Esophagus muscularis mucosa (tissue), 4 donors: ENCODE measurements at regions not wholly inside any gene's neighbourhood (a gene's known extent, or its start where the extent isn't known, plus 50 kb on each side); places are given as distances from the start of the nearest gene placed in this dataset.

Experiments
- DNase-seq: peaks from one replicate; pipeline ENCODE4 v3.0.0-alpha.2; 2017; ENCODE audit errors: extremely low spot score
- H3K27ac ChIP-seq, 4 donors: fragments of 200-600 bp; sonication (generic); replicated peaks in 1 of 4; 1 replicate in 3 of 4; 2 replicates in 1 of 4; pipeline ENCODE4 v1.5.1; 2016 to 2019; ENCODE audit warnings: mild to moderate bottlenecking in 1 of 4
- H3K27me3 ChIP-seq, 4 donors: fragments of 200-600 bp; sonication (generic); one replicate each; pipeline versions ENCODE4 v1.5.1 to v1.6.0; 2016 to 2019
- H3K36me3 ChIP-seq, 4 donors: fragments of 200-600 bp; sonication (generic); one replicate each; pipeline ENCODE4 v1.5.1; 2016 to 2019
- H3K4me1 ChIP-seq, 4 donors: fragments of 200-600 bp; sonication (generic); one replicate each; pipeline ENCODE4 v1.5.1; 2016 to 2019
- H3K4me3 ChIP-seq, 4 donors: fragments of 200-600 bp; sonication (generic); 1 replicate in 2 of 4; 2 replicates in 2 of 4; pipeline ENCODE4 v1.5.1; 2016 to 2019; ENCODE audit warnings: mild to moderate bottlenecking in 4 of 4, moderate library complexity in 1 of 4
- H3K9me3 ChIP-seq, 4 donors: fragments of 200-600 bp; sonication (generic); 1 replicate in 3 of 4; 2 replicates in 1 of 4; pipeline ENCODE4 v1.5.1; 2016 to 2019
- EP300 ChIP-seq: sonication (generic); formaldehyde crosslinking; IDR thresholded peaks from one replicate; pipeline ENCODE4 v1.6.1; 2017; ENCODE audit warnings: antibody characterized with exemption
- POLR2A ChIP-seq: fragments of 450-650 bp; IDR thresholded peaks from one replicate; pipeline ENCODE4 v1.6.1; 2017; ENCODE audit warnings: antibody characterized with exemption, moderate library complexity, mild to moderate bottlenecking, low read depth
- POLR2AphosphoS5 ChIP-seq, 2 donors: sonication (generic); formaldehyde crosslinking; IDR thresholded peaks; one replicate each; pipeline ENCODE4 v1.6.1; 2017; ENCODE audit warnings: antibody characterized with exemption in 2 of 2
- WGBS: methylation state at CpG from one replicate; pipeline ENCODE4 v1.1.5; 2018; 5-methylcytosine and 5-hydroxymethylcytosine counted together
- intact Hi-C: fragments of 100-400 bp; cut with DNase I; formaldehyde crosslinking; loops from one replicate; pipeline ENCODE4 v1.15.1; 2023
- TF ChIP-seq, protein P1 (sequence below), 3 experiments: fragments of 200-600 bp in 2 of 3; fragments of 450-650 bp in 1 of 3; sonication (generic) in 2 of 3; IDR thresholded peaks; one replicate each; pipeline ENCODE4 v1.5.1; 2017 to 2019; ENCODE audit warnings: antibody characterized with exemption in 3 of 3, mild to moderate bottlenecking in 2 of 3, moderate library complexity in 1 of 3

DNA sequence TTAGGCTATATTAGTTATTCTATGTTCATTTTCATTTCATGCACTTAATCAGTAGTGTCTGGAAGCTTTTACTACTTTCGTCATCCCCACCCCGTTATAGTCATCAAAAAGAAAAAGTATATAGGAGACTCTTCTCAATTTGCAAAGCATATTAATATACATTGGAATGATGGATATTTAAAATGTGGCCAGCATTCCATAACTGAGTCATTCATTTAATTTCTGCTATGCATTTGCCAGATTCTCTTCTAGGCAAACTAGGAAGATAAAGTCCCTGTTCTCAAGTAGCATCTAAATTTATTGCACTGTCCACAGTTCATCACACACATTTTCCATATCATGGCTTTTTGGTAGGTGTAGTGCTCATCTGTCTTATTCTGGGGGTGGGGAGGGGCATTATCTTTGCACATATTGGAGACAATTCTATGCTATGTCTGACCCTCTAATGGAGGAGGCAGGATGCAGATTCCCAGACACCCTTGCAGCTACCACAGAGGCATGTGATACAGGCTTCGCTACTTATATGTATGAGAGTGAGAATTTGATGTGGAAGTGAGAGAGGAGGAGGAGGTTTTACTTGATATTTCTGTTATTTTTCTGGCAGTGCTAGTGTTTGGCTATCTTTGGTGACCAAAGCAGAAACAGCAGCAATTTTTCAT, 125.8 kb downstream of the CTH start:
- Histone ChIP-seq H3K27me3 (no peaks in the 10 kb centered on the region), H3K36me3 (no peaks in the 10 kb centered on the region), H3K9me3 (no peaks in the 10 kb centered on the region), H3K27ac (no peak overlapping the region), H3K4me3 (no peak overlapping the region), H3K4me1 (no peaks in the 10 kb centered on the region)
- DNase-seq = no peak
- intact Hi-C loops = no loop called here
- 82% methylated on average over 3 of the region's 3 CpGs for WGBS
- TF ChIP-seq POLR2AphosphoS5 (IDR thresholded peaks at IDR 0.05) (no peak), EP300 (no peak)
- TF ChIP-seq, protein P1, sequence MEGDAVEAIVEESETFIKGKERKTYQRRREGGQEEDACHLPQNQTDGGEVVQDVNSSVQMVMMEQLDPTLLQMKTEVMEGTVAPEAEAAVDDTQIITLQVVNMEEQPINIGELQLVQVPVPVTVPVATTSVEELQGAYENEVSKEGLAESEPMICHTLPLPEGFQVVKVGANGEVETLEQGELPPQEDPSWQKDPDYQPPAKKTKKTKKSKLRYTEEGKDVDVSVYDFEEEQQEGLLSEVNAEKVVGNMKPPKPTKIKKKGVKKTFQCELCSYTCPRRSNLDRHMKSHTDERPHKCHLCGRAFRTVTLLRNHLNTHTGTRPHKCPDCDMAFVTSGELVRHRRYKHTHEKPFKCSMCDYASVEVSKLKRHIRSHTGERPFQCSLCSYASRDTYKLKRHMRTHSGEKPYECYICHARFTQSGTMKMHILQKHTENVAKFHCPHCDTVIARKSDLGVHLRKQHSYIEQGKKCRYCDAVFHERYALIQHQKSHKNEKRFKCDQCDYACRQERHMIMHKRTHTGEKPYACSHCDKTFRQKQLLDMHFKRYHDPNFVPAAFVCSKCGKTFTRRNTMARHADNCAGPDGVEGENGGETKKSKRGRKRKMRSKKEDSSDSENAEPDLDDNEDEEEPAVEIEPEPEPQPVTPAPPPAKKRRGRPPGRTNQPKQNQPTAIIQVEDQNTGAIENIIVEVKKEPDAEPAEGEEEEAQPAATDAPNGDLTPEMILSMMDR (IDR thresholded peaks at IDR 0.05) = no peak

GRCh38 chr1:70537788-70538187, 126.7 kb downstream of the CTH start:
- WGBS = 88% methylated on average over 3 of the region's 3 CpGs
- Histone ChIP-seq H3K4me3 (no peak overlapping the region), H3K27ac (no peak overlapping the region), H3K4me1 (no peaks in the 10 kb centered on the region), H3K27me3 (no peaks in the 10 kb centered on the region), H3K36me3 (no peaks in the 10 kb centered on the region), H3K9me3 (no peaks in the 10 kb centered on the region)
- intact Hi-C loops = no loop called here
- DNase-seq = no peak
- TF ChIP-seq POLR2AphosphoS5 (IDR thresholded peaks at IDR 0.05) = no peak
- no peak for TF ChIP-seq POLR2A
- no peak for TF ChIP-seq EP300
- TF ChIP-seq, protein P1 (IDR thresholded peaks at IDR 0.05) = no peak

DNA sequence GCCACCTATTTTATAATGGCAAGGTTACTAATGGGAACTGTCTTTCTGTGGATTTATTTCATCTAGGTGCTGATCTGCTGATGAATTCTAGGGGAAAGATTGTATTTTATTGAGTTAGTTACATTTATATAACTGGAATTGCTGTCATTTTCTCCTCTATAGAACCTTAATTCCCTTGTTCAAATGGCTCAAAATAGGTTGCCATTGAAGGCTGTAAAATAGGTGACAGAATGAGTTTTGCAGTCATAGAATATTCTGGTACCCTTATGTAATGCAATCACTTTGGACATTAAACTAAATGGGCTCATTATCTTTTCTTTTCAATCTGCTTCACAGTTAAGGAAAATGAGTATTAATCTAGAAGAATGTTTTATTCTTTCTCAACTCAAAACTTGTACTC, 131.0 kb downstream of the CTH start:
- Histone ChIP-seq H3K4me3 (no peak overlapping the region), H3K27ac (no peak overlapping the region), H3K36me3 (no peaks in the 10 kb centered on the region), H3K4me1 (no peaks in the 10 kb centered on the region), H3K27me3 (no peaks in the 10 kb centered on the region), H3K9me3 (no peaks in the 10 kb centered on the region)
- intact Hi-C loops = no loop called here
- no peak for TF ChIP-seq POLR2A
- TF ChIP-seq, protein P1 (IDR thresholded peaks at IDR 0.05) = no peak
- no peak for TF ChIP-seq POLR2AphosphoS5 (IDR thresholded peaks at IDR 0.05)
- TF ChIP-seq EP300 = no peak
- DNase-seq = no peak

GRCh38 chr1:70542856-70543255, 131.8 kb downstream of the CTH start:
- WGBS = 79% methylated on average over 2 of the region's 2 CpGs
- TF ChIP-seq POLR2AphosphoS5 (IDR thresholded peaks at IDR 0.05) = no peak
- no peak for TF ChIP-seq POLR2A
- DNase-seq = no peak

GRCh38 chr1:70546726-70547125, 135.7 kb downstream of the CTH start:
- no peak overlapping the region for H3K27ac ChIP-seq
- DNase-seq = no peak
- intact Hi-C loops = no loop called here
- WGBS = 100% methylated on average over 1 of the region's 1 CpG
- H3K4me3 ChIP-seq = no peak overlapping the region
- no peaks in the 10 kb centered on the region for H3K36me3 ChIP-seq
- TF ChIP-seq, protein P1 (IDR thresholded peaks at IDR 0.05) = no peak
- TF ChIP-seq POLR2A = no peak
- TF ChIP-seq EP300 = no peak
- no peak for TF ChIP-seq POLR2AphosphoS5 (IDR thresholded peaks at IDR 0.05)
- no peaks in the 10 kb centered on the region for H3K9me3 ChIP-seq
- no peaks in the 10 kb centered on the region for H3K4me1 ChIP-seq
- H3K27me3 ChIP-seq = no peaks in the 10 kb centered on the region

More at GRCh38 chr1:70542856-70543255, 131.8 kb downstream of the CTH start:
- Histone ChIP-seq H3K27me3 (no peaks in the 10 kb centered on the region), H3K4me3 (no peak overlapping the region), H3K4me1 (no peaks in the 10 kb centered on the region), H3K9me3 (no peaks in the 10 kb centered on the region), H3K27ac (no peak overlapping the region), H3K36me3 (no peaks in the 10 kb centered on the region)
- intact Hi-C loops = no loop called here
